Activated CD4-positive, CD25-positive, alpha-beta regulatory T cell treated with anti-CD3 and anti-CD28 coated beads, Interleukin-2, amount 50 U/mL, for 72 hours (primary cell): ENCODE measurements at regions not wholly inside any gene's neighbourhood (a gene's known extent, or its start where the extent isn't known, plus 50 kb on each side); places are given as distances from the start of the nearest gene placed in this dataset.
"Not testable (repeated sequence)": the region's sequence is repeated elsewhere in the genome, so short reads cannot be mapped to it uniquely, and the experiment has no call there.

Experiments used
- DNase-seq: peaks from one replicate; pipeline ENCODE4 v3.0.0; 2021

DNA sequence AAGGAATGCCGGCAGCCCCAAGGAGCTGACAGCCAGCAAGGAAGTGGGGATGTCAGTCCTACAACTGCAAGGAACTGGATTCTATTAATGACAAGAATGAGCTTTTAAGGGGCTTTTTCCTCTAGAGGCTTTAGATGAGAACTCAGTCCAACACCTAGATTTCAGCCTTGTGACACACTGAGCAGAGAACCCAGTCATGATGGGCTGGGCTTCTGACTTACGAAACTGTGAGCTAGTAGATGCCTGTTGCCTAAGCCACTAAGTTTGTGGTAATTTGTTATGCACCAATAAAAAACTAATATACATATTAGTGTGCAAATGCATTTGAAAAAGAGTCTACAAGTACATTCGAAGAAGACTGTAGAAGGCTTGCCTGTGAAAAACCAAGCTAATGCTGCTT, 263.3 kb downstream of the SOX4 start:
- DNase-seq: no peak

DNA sequence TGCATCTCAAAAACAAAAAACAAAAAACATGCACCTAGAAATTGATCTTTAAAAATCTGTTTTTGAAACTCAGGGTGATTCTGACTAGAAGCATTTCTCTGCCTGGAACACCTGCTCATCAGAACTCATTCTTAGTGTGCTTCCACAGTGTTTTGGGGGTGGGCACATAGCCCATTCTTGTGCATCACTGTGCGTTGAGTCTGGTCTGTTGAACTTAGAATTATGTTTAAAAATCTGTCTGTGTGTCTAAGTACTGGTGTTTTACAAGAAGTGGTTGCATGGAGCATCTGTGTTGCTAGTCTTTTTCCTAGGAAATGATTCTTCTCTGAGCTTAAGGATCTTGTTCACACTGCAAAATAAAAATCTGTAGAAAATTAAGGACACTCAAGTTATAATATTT, 264.5 kb downstream of the SOX4 start:
- no peak for DNase-seq

DNA sequence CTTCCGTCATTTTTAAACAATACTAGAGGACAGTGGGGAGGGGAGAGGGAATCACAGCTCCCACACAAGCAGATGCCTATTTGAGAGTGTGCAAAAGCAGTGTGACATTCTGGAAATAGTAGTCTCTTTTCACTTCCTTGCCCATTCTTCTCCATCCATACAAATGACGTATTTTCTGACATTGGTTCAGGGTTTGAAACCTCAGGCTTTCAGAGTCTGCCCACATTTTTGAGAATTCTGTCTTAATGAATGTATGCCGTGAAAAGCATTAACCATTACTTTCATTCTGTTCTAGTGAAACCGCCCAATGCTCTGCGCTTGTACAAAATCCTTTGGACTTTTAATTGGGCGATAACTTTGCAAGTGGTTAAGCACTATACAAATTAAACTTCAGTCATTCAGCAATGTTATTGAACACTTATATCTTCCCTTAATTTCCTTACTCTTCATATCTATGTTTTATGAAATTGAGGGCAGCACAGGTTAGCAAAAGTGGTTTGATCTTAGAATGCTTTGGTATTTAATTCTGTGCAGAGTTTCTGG, 265.7 kb downstream of the SOX4 start:
- DNase-seq: no peak

DNA sequence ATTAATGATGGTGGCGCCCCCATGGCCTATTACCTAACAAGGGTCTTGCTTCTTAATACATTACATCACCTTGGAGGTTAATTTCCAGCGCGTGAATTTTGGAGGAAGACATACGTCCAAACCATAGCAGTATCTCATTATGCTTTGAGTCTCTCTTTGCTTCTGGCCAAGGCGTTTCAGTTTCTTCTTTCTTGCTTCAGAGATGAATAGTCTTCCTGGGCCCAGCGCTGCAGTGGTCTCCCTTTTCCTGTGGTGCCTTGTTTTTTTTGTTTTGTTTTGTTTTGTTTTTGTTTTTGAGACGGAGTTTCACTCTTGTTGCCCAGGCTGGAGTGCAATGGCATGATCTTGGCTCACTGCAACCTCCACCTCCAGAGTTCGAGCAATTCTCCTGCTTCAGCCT, 268.4 kb downstream of the SOX4 start:
- DNase-seq: no peak

DNA sequence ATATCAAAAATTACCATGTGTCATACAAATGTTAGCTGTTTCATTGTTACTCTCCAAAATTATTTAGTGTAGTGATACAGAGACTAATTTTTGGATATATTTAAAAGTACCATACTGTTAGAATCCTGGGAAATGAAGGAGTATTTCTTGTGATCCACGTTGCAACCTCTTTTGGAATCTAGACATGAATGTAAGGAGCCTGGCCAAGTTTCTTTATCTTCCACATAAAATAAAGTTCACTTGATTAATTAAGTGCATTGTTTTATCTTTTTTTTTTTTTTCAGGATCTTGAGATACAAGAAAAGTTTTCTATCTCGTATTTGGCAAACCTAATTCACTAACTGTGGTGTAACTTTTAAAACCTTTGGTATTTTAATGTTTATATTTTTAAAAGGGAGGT, 270.7 kb downstream of the SOX4 start:
- no peak for DNase-seq

DNA sequence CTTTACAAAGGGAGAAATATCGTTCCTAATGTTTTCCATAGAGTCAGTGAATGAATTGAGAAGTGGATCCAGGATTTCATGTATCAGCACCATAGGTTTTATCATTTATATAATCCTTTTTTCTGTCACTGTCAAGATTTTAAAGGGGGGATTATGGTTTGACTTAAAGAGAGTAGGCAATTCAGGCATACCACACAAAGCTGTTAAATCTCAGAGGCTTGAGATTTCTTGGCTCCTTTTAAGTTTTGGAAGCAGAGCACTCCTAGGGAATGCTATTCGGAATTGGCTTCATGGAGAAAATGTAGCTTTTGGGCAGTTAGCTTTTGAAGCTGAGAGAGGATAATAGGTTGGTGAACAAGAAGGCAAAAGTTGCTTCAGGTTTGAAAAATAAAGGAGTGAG, 274.7 kb downstream of the SOX4 start:
- DNase-seq: no peak

DNA sequence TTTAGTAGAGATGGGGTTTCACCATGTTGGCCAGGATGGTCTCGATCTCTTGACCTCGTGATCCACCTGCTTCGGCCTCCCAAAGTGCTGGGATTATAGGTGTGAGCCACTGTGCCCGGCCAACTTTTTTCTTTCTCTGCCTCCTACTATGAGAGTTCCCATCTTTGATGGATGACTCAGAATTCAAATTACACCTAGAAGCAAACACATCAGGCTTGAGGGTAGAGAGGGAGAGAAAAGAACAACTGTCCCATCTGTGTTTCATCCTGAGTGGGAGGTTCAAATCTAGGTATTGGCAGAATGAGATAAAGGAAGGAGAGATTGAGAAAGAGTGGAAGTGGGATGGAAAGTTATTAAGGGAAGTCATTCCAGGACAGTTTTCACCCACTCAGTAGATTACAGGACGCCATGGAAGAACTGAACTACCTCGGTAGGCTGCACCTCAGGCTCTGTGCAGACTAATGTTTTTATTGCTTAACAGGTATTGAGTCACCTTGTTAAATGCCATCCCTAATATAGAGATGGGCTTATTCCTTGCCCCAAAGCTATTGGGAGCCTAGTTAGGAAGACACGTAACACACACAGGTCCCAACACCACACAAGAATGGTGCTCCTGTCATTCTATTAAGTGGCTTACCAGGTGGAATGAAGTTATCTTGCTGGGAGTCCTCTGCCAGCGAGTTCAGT, 275.7 kb downstream of the SOX4 start:
- no peak for DNase-seq

DNA sequence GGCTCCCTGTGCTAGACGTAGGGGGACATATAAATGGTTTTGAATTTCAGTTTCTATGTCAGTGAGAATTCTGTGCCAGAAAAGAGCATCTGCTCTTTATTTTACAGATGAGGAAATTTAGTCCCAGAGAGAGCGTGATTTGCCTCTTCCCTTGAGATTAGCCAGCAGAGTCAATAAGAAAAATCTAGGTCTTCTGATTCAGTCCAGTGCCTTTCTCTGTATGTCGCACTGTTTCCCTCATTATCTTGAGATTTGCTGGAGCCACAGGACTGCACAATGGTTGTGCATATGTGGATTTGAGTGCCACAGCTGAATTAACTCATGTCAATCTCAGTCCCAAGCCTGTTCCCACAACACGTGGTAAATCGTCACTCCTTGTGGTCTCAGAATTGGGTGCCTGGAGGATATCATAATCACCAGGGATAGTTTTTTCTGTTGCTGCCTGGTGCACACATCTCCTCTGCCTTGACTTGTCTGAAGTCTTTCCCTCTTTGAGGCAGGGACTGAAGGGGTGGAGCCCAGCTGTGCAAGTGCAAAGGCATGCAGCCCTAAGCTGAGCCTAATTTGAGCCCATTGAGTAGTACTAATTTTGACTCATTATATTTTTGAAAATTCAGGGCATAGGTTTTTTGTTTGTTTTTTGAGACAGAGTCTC, 276.7 kb downstream of the SOX4 start:
- DNase-seq: no peak

DNA sequence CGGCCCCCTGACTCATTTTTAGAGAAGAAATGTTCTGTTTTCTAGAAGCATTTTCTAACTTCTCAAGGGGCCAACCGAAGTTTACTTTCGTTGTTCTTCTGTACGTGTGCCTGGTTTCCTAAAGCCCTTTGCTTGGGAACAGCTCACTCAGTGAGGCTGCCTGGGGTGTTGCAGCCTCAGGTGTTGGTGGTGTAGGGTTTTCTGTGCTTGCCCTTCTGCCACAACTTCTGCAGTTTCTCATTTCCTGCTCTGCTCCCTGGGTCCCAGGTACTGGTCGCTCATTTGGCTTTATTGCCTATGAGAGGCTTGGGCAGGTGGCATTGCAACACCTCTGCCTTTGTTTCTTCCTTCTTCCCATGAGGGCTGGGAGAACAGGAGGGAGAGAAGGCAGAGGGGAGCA, 278.3 kb downstream of the SOX4 start:
- no peak for DNase-seq

DNA sequence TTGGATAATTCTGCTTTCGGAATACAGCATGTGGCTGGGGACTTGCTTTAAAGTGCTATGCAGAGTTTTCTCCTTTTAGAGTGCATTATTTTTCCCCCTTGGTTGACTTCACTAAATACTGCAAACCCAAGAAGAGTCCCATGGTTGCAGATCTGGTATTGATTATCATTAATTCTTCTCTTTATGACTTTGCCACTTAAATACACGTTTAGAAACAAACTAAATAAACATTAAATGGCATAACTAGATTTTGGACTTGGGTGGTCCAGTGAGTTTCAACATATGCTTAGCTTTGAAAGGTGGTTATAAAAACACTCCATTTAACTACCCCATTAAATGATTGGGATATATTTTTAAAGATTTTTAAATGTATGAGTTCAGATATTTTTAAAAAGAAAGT, 279.2 kb downstream of the SOX4 start:
- DNase-seq: no peak

DNA sequence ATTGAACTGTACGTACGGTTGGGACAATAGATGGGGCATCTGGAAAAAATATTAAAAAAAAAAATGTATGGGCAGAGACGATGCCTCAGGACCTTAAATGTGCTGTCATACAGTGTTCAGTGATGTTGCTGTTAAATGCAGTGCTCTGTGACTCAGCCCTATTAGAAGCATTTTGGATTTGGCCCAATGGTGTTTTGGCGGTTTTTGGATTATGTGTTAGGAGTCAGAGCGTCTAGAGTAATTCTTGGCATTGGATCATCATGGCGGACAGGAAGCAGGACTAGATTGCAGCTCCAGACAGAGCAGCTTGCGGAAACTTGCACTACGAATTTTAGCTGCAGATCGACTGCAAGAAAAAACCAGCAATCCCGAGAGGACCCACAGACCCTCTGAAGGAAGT, 280.0 kb downstream of the SOX4 start:
- no peak for DNase-seq

DNA sequence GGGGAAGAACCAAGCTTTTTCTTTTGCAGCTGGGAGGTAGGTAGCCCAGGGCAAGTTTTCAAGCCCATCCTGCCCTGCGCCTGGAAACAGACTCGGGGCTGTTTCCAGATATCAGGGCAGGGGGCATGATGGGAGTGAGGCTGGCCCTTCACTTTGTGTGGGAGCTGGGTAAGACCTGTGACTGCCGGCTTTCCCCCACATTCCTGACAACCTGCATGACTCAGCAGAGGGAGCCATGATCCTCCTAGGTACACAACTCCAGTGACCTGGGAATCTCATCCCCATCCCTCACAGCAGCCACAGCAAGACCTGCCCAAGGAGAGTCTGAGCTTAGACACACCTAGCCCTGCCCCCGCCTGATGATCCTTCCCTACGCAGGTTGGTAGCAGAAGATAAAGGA, 280.8 kb downstream of the SOX4 start:
- no peak for DNase-seq

DNA sequence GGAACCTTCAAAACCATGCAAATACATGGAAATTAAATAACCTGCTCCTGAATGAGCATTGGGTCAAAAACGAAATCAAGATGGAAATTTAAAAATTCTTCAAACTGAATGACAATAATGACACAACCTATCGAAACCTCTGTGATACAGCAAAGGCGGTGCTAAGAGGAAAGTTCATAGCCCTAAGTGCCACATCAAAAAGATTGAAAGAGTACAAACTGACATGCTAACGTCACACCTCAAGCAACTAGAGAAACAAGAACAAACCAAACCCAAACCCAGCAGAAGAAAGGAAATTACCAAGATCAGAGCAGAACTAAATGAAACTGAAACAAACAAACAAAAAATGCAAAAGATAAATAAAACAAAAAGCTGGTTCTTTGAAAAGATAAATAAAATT, 283.5 kb downstream of the SOX4 start:
- not testable (repeated sequence) for DNase-seq

DNA sequence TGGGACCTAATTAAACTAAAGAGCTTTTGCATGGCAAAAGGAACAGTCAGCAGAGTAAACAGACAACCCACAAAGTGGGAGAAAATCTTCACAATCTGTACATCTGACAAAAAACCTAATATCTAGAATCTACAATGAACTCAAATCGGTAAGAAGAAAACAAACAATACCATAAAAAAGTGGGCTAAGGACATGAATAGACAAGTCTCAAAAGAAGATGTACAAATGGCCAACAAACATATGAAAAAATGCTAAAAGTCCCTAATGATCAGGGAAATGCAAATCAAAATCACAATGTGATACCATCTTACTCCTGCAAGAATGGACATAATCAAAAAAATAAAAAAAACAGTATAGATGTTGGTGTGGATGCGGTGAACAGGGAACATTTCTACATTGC, 286.7 kb downstream of the SOX4 start:
- not testable (repeated sequence) for DNase-seq

DNA sequence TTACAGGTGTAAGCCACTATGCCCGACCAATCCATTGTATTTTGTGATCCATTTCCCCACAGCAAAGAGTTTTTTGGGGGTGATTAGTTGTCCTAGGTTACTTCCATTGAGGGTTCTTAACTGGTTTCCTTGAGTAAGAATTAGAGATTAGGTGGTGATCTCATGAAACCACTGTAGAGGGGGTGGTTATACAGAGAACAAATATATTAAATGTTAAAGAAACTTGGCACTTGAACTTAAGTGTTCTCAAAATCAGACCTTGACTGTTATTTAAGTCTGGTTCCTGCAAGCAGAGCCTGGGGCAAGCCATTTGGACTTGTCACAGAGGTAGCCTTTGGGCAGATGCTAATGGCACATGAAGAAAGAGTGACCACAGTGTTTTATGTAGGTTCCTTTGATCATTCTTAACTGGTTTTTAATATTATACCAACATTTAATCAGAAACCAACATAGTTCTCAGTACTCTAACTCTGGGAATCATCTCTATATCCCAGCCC, 288.5 kb downstream of the SOX4 start:
- DNase-seq: no peak

DNA sequence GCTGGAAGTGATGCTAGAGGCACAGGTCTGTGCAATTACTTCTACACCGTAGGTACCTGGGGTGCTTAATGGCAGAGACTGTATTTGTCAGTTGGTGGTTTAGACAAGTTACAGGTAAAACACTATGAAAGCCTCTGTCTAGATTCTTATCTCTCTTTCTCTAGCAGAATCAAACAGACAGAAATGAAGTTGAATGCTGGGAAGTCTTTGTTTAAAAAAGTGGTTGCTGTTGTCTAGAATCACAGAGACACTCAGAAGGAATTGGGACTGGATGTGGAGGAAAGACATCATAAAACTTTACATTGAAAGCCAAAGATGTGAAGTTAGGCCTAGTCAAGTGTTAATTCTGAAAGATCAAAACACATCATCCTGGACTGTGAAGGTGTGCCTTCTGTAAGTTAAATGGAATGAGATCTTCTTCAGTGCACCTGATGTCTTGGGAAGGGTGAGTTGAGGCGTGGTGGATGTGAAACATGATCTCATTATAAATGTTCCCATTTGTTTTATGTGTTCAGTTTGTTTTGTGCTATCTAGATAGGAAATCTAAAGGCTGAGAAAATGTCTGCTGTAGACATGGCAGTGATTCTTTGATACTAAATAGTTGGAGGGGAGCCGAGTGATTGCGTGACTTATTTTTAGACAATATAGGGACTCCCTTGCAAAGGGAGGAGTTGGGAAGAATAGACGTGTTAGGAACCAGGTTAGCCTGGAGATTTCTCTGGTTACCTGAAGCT, 290.2 kb downstream of the SOX4 start:
- DNase-seq: no peak

DNA sequence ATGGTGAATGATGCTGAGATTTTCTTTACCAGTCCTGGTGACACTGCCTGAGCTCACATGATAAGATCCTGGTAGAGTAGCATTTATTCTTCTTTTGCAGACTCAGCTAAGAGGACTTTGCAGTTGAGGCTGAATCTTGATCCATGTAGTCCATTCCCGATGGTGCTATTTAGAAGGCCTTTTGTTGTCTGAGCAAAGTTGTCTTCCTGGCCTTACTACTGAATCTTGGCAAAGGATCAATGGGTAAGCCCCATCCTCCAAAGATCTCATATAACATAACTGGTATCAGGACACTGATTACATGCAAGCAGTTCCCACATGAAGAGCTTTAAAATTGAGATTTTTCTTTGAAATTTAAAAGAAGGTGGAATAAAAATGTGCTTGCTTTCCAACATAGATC, 291.6 kb downstream of the SOX4 start:
- DNase-seq: no peak

DNA sequence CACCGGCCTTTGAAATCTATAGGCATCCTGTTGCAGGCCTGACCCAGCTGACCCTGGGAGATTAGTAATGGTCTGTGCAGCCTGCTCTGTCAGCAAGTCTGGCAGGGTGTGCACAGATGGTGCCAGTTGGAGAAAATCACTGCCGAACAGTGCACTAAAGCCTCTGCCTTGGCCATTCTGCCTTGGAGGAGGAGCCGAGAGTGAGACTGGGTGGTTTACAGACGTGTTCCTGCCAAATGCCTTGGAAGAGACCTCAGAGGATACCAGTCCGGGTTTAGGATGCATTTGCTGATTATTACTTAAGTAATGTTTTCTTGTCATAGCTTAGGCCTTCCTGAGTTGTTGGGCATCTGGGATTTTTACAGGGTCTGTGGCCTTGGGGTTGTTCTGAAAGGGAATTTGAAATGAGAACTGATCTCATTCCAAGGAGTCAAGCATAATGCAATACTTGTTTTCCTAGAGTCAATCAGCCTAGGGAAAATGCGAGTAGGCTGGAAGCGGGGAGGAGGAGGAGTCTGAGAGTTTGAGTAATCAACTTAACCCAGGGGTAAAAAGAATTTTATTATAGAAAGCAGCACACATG, 292.1 kb downstream of the SOX4 start:
- no peak for DNase-seq

DNA sequence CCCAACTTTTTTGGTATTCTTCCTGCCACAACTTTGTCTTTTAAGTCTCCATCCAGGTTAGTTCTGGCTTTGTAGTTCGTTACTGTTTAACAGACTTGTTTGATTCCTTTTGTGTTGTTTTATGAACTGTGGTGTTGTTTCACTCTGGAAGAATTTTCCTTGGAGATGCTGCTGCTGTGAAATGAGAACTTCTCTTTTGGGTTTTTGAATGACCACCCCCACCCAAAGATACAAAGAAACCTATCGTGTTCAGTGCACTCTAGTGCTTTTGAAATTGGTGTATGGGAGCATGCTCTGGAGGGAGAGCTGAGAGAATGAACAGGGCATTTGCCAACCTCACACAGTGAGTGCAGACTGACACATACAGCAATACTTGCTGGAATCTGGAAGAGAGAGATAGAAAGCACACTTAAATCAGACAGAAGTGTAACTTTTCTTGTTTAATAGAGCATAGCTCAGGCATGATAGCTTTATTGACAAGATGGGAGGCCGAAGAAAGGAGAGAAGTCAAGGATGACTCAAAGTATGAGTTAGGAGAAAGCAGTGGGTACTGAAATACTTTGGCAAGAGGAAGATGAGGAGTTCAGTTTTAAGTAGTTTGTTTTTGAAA, 293.1 kb downstream of the SOX4 start:
- no peak for DNase-seq

DNA sequence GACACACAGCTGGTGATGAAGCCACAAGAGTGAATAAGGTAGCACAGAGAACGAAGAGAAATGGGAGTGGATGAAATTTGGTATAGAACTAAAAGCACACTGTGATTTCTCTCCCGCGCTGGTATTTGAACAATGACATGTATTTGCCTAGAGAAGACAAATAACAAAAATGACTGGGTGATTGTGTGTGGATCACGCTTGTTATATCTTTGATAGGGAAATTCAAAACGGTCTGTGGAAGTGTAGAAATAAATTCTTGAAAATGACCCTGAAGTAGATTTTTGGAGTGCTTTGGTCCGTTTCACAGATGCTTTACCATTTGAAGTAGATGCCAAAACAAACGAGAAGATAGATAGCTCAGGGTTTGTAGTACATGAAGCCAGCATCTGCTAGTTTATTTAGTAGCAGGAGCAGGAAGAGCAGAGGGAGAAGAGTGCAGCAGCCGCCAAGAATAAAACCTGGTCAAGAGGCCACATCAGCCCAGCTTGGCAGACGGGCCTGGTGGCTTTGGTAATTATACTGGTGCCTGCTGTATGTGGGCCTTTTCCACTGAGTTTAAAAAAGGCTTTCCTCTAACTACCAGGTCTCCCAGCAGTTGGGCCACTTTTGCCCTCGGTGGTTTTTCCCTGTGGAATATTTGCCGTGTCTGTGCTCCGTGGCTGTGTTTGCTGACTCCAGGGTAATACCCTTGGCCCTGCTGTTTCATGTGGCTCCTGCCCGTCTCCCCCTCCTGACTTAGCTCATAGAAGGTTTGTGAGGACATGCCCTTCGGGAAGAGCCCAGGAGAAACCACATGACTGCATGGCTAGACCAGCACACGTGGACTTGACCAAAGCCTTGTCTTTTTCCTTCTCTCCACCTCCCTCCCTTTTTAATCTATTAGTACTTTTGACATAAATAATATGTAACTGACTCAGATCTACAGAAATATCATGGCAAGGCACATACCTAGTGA, 294.0 kb downstream of the SOX4 start:
- no peak for DNase-seq

DNA sequence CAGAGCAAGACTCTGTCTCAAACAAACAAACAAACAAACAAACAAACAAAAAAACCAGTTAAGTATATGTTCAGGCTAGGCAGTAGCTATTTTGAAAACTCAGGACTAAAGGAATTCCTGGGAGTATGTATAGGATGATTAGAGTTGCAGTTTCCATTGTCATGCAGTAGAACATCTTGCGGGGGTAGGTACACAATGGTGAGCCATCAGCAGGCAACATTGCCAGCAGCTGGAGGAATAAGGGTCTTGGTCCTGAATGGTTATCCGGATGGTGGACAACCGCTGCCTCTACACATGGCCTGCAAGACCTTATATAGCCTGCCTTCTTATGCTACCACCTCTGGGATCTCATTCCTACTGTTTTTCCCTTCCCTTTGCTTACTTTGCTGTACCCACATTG, 297.5 kb downstream of the SOX4 start:
- DNase-seq: no peak

DNA sequence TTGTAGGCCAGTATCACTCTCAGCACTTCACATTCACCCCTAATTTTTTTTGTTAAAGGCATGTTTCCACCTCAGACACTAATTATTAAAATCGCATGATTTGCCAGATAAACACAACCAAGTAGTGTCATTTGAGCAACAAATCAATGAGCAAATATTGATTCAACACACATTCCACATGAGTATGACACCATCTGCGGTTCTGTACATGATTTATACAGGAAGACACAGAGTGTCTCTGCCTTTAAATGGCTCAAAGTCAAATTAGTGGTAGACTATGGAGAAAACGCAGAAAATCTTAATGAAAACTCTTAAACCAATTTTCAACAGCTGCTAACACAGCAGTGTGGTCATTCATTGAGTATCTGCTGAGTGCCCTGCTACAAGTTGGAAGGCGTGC, 300.2 kb downstream of the SOX4 start:
- DNase-seq: no peak
